ENCODE measurements at regions not wholly inside any gene's neighbourhood (a gene's known extent, or its start where the extent isn't known, plus 50 kb on each side); places are given as distances from the start of the nearest gene placed in this dataset.
"Not testable (repeated sequence)": the region's sequence is repeated elsewhere in the genome, so short reads cannot be mapped to it uniquely, and the experiment has no call there.

GRCh38 chr14:21941885-21942284 lies 268.3 kb upstream of the OR4E1 start:
- DNase-seq: no peak

GRCh38 chr14:21940887-21941856 lies 267.6 kb upstream of the OR4E1 start:
- DNase-seq: peak; percentile 60

DNA sequence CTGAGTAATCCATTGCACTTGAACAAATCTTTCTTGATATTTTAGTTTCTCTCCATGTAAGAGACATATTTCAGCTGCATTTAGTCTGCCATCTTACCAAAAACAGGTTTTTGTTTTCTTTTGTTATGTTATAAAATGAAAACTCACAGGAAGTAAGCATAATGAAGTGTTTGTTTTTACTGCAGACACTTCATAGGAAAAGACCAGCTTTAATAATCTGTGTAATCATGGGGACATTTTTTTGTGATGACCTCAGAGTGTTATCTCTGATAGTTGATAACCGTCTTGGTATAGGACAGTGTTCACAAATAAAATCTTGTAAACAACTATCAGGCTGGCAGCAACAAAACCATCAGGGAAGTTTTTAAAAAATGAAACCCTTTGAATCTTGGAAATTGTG lies 266.2 kb upstream of the OR4E1 start:
- DNase-seq: no peak

GRCh38 chr14:21937996-21938395 lies 264.4 kb upstream of the OR4E1 start:
- no peak for DNase-seq

DNA sequence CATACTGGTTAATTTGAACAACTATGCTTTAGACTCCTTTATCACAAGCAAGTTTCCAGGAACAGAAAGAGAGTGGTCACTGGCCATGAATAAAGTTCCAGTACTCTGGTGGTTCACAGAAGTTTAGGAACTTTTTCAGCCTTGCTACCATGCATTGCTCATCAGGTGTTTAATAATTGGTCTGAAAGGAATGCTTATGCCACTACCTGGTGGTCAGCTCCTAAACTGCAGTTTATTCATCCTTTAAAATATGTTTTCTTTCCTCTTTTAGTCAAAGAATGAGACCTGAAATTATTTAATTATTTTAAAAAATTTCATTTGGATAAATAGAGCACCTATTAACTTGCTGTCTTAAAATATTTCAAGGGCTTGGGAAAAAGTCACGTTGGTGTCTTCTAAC lies 260.1 kb upstream of the OR4E1 start:
- DNase-seq: peak; percentile 49

- peak; percentile 74 for DNase-seq
Observed at GRCh38 chr14:21924479-21924878, 250.9 kb upstream of the OR4E1 start.

- DNase-seq: peak; percentile 62
Observed at GRCh38 chr14:21923820-21924219, 250.2 kb upstream of the OR4E1 start.

- no peak for DNase-seq
Observed at GRCh38 chr14:21921453-21921852, 247.8 kb upstream of the OR4E1 start.

- peak; percentile 75 for DNase-seq
Observed at GRCh38 chr14:21917699-21918436, 244.2 kb upstream of the OR4E1 start.

DNA sequence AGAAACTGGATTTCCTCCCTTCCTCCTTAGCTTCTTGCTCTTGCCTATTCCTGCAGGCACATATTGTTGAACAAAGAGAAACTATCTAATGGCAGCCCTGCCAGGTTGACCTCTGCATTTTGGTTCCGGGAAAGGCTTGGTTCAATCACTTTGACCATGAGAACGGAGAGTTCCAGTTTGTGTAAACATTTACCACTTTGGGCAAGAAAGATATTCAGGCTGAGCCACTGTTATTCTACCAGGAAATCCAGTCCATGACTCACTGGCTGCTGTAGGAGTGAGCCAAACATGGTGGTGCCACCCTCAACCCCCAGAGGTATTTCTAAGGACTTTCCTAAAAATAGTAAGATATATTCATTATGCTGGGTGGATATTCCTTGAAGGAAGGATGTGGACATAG lies 242.2 kb upstream of the OR4E1 start:
- DNase-seq: no peak

- peak; percentile 88 for DNase-seq
Observed at GRCh38 chr14:21913759-21914158, 240.1 kb upstream of the OR4E1 start.

- no peak for DNase-seq
Observed at GRCh38 chr14:21912367-21912766, 238.7 kb upstream of the OR4E1 start.

DNA sequence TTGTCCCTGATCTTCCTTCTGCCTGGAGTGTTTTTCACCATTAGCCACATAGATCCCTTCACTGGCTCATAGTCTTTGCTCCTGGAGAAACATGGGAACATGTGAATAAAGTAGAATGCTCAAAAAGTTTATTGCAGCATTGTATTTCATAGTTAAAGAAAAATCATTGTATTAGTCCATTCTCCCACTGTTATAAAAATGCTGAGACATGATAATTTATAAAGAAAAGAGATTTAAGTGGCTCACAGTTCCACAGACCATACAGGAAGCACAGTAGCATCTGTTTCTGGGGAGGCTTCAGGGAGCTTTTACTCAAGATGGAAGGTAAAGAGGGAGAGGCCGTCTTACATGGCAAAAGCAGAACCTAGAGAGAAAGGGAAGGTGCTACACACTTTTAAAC lies 238.3 kb upstream of the OR4E1 start:
- no peak for DNase-seq

DNA sequence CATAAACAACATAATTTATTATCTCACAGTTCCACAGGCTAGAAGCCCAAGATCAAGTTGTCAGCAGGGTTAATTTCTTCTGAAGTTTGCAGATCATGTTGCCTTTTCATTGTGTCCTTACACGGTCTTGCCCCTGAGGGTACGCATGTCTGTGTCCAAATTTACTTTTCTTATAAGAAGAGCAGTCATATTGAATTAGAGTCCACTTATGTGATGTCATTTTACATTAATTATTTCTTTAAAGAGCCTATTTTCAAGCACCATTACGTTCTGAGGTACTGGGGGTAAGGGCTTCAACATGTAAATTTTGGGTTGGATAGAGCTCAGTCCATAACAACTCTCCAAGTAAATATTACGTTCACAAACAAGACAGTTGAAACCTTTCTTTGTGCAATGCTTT lies 236.6 kb upstream of the OR4E1 start:
- no peak for DNase-seq

DNA sequence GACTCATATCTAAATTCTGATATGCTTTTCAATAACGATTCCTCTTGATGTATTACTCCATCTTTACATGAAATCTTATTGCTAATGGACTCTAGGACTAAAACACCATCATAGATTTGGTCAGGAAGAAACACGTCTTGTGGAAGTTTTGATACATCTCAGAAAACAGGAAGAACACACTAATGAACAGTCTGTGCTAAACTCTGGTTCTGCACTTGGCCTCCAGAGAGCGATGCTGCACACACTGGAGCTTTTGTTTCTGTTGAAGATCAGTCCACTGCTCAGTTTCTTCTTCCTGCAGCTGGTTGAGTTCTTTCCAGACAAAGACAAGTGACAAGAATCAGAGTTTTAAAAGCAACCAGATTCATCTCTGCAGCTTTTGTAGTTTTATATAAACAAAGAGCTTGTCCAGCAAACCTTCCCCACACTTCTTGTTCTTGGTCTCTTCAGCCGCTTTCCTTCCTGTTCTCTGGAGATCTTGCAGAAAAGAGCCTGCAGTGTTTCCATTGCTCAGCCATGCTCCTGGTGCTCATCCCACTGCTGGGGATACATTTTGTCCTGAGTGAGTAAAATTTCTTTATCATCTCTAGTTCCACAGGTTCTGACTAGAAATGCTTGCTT lies 229.1 kb upstream of the OR4E1 start:
- DNase-seq: peak; percentile 44

- not testable (repeated sequence) for DNase-seq
Observed at GRCh38 chr14:21894898-21895194, 221.2 kb upstream of the OR4E1 start.

GRCh38 chr14:21894003-21894897 lies 220.6 kb upstream of the OR4E1 start:
- peak; percentile 64 for DNase-seq

- no peak for DNase-seq
Observed at GRCh38 chr14:21891921-21892320, 218.3 kb upstream of the OR4E1 start.

DNA sequence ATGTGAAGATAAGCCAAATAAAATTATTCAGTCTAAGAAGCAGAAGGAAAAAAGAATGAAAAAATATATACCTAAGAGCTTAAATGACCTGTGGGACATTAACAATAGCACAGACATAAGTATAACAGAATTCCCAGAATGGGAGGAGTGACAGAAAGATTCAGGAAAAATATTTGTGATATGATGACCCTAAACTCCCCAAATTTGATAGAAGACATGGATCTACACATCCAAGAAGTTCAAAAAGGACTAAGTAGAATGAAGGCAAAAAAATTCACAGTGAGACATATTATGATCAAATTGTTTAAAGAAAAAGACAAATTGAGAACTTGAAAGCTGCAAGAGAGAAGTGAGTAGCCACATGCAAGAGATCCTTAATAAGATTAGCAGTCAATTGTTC lies 211.4 kb upstream of the OR4E1 start:
- DNase-seq: no peak

- DNase-seq: no peak
Observed at GRCh38 chr14:21882226-21882625, 208.6 kb upstream of the OR4E1 start.

DNA sequence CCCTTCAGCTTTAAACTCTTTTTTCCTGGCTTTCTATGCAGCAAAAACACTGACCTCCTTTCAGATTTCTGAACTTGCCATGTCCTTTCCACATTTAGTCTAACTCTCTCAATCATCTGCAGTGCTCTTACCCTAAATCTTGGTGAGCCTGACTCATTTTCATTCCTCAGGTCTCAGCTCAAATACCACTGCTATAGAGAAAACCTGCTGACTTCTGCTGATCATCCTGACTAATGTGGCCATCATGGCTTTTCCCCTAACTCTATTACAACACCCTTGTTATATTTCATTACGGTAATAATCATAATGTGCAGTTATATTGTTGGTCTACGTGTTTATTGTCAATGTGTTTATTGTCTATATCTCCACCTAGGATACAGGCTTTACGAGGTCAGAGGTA lies 207.3 kb upstream of the OR4E1 start:
- no peak for DNase-seq

DNA sequence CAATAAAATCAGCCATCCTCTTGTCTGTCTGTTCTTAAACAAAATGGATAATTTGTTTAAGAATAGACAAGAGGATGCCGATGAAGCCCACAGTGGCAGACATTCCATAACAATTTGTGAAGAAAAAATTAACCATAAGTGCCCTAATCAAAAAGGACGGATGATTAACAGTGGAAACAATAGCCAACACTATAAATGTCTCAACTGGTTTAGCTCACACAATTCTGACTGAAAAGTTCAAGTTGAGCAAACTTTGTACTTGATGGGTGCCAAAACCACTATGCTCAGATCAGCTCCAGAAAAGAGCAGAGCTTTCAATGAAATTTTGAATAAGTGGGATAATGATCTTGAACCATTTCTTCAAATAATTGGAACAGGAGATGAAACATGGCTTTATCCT lies 202.2 kb upstream of the OR4E1 start:
- no peak for DNase-seq

DNA sequence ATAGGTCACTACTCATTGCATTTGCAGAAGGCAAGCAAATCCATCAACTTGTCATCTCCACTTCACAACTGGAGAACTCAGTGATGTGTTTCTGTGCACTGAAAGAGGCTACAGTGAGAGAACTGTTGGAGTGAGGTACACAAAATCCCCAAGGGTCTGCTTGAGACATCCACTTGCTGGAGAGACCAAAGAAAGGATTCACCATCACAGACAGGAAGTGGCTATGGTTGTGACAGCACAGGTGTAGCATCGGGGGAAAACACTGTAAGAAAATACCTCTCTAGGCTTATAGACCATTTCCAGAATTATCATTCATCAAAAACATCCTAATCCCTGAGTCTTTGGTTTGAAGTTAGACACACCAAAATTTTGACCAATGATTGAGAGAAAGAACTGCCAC lies 201.3 kb upstream of the OR4E1 start:
- peak; percentile 34 for DNase-seq

Data from CD4-positive, alpha-beta T cell treated with Interleukin-10 for 1 hour (primary cell).